Coronary artery (tissue), 2 donors: ENCODE measurements at regions not wholly inside any gene's neighbourhood (a gene's known extent, or its start where the extent isn't known, plus 50 kb on each side); places are given as distances from the start of the nearest gene placed in this dataset.

Experiments
- DNase-seq: peaks from one replicate; pipeline ENCODE4 v3.0.0-alpha.2; 2017; ENCODE audit warnings: low spot score
- H3K27ac ChIP-seq, 2 donors: fragments of 200-600 bp; sonication (generic); one replicate each; pipeline ENCODE4 v1.5.1; 2016 to 2019
- H3K4me3 ChIP-seq: fragments of 200-600 bp; sonication (generic); 2 replicates; pipeline ENCODE4 v1.5.1; 2016; ENCODE audit warnings: mild to moderate bottlenecking, moderate library complexity
- TF ChIP-seq, protein P1 (sequence below): fragments of 200-600 bp; sonication (generic); IDR thresholded peaks from one replicate; pipeline ENCODE4 v1.5.1; 2019; ENCODE audit warnings: antibody characterized with exemption

GRCh38 chr10:83153714-83154113 is 985.6 kb upstream of the GHITM start:
- no peak for DNase-seq
- TF ChIP-seq, protein P1, sequence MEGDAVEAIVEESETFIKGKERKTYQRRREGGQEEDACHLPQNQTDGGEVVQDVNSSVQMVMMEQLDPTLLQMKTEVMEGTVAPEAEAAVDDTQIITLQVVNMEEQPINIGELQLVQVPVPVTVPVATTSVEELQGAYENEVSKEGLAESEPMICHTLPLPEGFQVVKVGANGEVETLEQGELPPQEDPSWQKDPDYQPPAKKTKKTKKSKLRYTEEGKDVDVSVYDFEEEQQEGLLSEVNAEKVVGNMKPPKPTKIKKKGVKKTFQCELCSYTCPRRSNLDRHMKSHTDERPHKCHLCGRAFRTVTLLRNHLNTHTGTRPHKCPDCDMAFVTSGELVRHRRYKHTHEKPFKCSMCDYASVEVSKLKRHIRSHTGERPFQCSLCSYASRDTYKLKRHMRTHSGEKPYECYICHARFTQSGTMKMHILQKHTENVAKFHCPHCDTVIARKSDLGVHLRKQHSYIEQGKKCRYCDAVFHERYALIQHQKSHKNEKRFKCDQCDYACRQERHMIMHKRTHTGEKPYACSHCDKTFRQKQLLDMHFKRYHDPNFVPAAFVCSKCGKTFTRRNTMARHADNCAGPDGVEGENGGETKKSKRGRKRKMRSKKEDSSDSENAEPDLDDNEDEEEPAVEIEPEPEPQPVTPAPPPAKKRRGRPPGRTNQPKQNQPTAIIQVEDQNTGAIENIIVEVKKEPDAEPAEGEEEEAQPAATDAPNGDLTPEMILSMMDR, result no peak
- no peak overlapping the region for H3K4me3 ChIP-seq
- no peak overlapping the region for H3K27ac ChIP-seq

DNA sequence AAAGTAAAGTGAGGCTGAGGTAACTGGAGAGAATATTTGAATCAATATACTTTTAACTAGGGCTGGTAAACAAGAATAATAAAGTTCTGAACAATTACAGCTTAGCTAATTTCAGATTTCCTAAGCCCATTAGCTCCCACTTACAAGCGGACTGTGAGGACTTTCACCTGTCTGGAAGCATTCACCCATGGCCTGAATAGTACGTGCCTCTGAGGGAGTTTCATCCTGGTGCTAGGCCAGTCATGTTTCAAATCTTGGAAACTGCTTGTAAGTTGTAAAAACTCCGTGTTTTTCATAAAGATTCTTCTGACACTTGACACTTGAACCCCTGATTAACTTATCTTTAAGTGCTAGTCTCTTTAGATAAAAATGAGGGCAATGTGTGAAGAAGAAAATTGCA is 975.2 kb upstream of the GHITM start:
- no peak for DNase-seq
- Histone ChIP-seq H3K27ac (no peak overlapping the region), H3K4me3 (no peak overlapping the region)
- TF ChIP-seq, protein P1, result no peak

DNA sequence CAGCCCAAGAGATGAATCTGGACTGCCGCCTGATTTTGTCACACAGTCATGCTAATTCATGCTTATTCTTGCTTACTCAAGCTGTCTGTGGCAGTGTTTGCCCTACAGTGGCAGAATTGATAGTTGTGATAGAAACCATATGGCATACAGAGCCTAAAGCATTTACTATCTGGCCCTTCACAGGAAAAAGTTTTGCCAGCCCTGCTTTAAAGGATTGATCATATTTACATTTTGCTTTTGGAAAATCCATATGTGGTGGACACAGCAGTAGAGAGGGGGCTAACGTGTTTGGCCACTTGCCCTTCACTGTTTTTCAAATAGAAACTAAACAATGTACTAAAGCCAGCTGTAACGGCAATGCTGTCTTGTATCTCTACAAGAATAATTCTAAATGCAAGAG is 974.0 kb upstream of the GHITM start:
- DNase-seq, result no peak
- H3K4me3 ChIP-seq, result no peak overlapping the region
- no peak overlapping the region for H3K27ac ChIP-seq
- TF ChIP-seq, protein P1, result no peak

GRCh38 chr10:83166344-83166743 is 973.0 kb upstream of the GHITM start:
- TF ChIP-seq, protein P1, result no peak
- Histone ChIP-seq H3K4me3 (no peak overlapping the region), H3K27ac (no peak overlapping the region)
- DNase-seq, result no peak

DNA sequence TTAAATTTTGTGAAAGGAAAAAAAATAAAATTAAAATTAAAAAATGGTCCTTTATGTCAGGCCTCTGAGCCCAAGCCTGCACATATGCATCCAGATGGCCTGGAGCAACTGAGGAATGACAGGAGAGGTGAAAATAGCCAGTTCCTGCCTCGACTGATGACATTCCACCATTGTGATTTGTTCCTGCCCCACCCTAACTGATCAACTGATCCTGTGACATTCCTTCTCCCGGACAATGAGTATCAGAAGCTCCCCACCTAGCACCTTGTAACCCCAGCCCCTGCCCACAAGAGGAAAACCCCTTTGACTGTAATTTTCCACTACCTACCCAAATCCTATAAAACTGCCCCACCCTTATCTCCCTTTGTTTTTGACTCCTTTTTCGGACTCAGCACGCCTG is 972.2 kb upstream of the GHITM start:
- Histone ChIP-seq H3K4me3 (no peak overlapping the region), H3K27ac (no peak overlapping the region)
- TF ChIP-seq, protein P1, result no peak
- DNase-seq, result no peak

DNA sequence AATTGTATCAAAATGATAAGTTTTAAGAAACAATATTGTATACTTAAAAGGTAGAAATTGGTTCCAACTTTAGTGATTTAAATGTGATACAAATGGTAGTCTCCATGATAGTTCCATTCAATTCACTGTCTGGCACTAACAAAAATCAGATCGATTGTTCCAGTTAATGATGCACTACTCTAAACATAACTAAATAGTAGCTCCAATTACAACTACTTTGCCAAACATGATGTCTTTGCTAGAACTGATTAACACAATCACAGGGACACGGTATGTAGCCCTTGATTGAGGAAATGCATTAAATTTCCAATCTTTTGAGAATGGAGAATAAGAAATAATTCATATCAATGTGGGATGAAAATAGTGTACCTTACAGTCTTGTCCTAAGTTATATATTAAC is 962.4 kb upstream of the GHITM start:
- no peak for DNase-seq
- TF ChIP-seq, protein P1, result no peak
- no peak overlapping the region for H3K27ac ChIP-seq
- no peak overlapping the region for H3K4me3 ChIP-seq

GRCh38 chr10:83178526-83178925 is 960.8 kb upstream of the GHITM start:
- H3K27ac ChIP-seq, result no peak overlapping the region
- no peak overlapping the region for H3K4me3 ChIP-seq
- TF ChIP-seq, protein P1, result no peak
- no peak for DNase-seq
